ENCODE measurements at regions not wholly inside any gene's neighbourhood (a gene's known extent, or its start where the extent isn't known, plus 50 kb on each side); places are given as distances from the start of the nearest gene placed in this dataset.

GRCh38 chr6:119873107-119873506 lies 523.5 kb upstream of the MAN1A1 start:
- TF ChIP-seq USF1 (IDR thresholded peaks at IDR 0.05; ENCODE audit: borderline replicate concordance, low read depth), result no peak
- no peak for TF ChIP-seq REST (IDR thresholded peaks at IDR 0.05; ENCODE audit: low read depth, low read length)
- TF ChIP-seq CTCF (IDR thresholded peaks at IDR 0.05), result no peak
- TF ChIP-seq POLR2AphosphoS5 (IDR thresholded peaks at IDR 0.05; ENCODE audit: low read depth, low read length), result no peak
- no peak for TF ChIP-seq GABPA (IDR thresholded peaks at IDR 0.05; ENCODE audit: low read depth)
- no peak for TF ChIP-seq RFX5 (IDR thresholded peaks at IDR 0.05; ENCODE audit: low read length)
- no peak for TF ChIP-seq EZH2phosphoT487 (IDR thresholded peaks at IDR 0.05; ENCODE audit: borderline replicate concordance, low read depth)
